Cardiac septum (tissue), 1 donor: ENCODE measurements at regions not wholly inside any gene's neighbourhood (a gene's known extent, or its start where the extent isn't known, plus 50 kb on each side); places are given as distances from the start of the nearest gene placed in this dataset.

Experiments
- DNase-seq: peaks from one replicate; pipeline ENCODE4 v3.0.0-alpha.2; 2020; ENCODE audit warnings: low spot score
- intact Hi-C: fragments of 100-400 bp; cut with DNase I; formaldehyde crosslinking; loops from one replicate; pipeline ENCODE4 v1.14.0; 2022
- donor health status: DM: no; HTN: no; CAD: no.

GRCh38 chr4:133623847-133624246 is 474.8 kb downstream of the PCDH10 start:
- no peak for DNase-seq
- intact Hi-C loops, result no loop called here

DNA sequence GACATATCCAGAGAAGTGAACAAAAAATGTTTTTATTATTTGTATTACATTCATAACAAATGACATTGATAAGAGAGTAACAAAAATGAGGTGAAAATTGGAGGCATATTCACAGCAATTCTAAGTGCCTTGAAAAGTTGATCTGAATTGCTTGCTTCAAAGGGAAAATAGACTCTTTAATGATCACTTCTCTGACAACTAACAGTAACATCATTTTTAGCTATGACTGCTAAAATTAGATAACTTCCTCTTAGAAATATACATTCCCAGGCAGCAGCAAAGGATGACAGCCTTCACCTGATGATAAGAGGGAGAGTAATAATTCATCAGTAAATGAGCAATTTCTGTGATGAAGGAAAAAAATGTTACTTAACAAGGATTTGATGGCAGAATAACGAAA is 472.5 kb downstream of the PCDH10 start:
- intact Hi-C loops, result no loop called here
- DNase-seq, result no peak

DNA sequence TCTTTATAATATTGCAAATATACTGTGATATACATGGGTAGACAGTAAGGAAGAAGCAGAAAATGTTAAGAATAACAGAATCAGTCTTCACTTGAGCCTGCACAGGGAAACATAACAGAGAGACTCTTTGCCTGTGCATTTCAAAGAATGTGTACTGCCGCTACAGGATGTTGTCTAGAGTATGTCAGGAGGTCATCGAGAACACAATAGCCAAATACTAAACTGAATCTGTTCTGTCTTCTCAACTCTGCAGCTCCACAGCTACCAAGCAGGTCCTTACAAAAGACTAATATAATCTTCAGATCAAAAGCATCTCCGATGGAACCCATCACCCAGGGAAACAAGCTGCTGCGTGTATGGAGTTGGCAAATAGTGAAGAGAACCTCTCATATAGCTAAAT is 471.5 kb downstream of the PCDH10 start:
- intact Hi-C loops, result no loop called here

GRCh38 chr4:133618963-133619362 is 469.9 kb downstream of the PCDH10 start:
- DNase-seq, result no peak
- intact Hi-C loops, result no loop called here

More for the DNA sequence above, 471.5 kb downstream of the PCDH10 start:
- DNase-seq, result no peak

GRCh38 chr4:133600008-133600407 is 450.9 kb downstream of the PCDH10 start:
- DNase-seq, result no peak
- intact Hi-C loops, result no loop called here

- DNase-seq, result no peak
- intact Hi-C loops, result no loop called here
Observed at GRCh38 chr4:133598779-133599178, 449.7 kb downstream of the PCDH10 start.

- intact Hi-C loops, result no loop called here
- DNase-seq, result no peak
Observed at GRCh38 chr4:133597251-133597650, 448.2 kb downstream of the PCDH10 start.

DNA sequence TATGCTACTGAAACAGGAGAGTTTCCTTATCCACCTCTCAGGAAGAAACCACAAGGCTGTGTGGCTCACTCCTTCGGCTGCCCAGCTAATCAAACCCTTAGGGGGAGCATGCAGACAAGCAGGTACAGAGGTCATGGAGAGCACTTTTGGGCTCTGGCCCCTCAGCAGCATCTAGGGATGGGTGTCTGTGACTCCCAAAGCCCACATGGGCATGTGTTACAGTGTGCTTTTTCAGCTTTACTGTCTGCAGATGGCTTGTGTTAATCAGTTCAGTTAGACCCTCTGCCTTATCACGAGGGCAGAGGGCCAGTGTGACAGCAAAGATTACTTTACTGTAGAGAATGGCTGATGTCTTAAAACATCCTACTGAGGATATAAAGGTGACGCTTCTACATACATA is 447.4 kb downstream of the PCDH10 start:
- DNase-seq, result no peak
- intact Hi-C loops, result no loop called here

DNA sequence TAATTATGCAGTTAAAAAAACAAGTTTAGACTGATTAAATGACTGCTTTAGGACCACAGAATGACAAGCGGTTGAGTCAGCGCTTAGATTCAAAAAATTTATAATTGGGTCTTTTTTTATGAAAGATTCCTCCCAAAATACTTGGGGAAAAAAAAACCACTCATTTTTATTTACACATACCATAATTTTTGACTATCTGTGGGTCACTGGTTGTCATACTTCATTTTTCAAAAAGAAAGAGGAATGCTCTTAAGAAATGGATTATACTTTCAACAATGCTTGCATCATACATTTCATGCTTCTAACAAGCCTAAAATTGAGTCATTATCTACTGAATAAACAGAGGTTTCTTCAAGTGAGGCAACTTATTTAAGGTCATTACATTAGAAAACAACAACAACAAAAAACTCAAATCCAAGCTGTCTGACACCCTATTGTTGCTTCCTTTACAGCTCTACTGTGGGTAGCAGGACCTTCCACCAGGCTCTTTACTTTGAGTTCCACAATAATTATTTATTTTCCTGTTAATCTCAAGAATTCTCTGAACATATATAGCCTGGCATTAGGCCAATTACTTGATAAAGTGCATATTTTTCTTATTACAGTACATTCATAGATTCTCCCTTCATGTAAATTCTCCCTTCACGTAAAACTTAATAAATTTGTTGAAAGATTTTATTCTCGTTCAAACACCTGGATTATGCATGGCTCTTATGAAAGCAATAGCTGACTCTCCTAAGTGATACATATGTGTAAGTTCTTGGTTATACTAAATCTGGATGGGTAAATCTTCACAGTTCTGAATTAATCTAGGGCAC is 445.5 kb downstream of the PCDH10 start:
- intact Hi-C loops, result no loop called here
- DNase-seq, result no peak

DNA sequence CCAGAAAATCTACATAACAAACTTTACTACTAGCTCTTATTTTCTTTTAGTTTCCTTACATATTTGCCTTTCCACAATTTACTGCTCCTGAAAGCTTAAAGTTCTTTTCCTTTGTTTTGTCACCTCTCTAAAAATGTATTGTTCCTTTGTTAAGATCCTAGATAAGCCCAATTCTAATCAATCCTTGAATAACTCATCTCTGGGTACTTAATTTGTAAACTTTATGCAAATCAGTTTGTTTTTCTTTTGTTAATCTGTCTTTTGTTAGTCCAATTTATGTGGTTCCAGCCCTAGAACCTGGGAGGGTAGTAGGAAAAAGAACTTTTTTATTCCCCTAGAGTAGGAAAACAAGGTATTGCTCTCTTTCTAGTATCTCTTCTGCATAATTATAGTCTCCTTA is 444.7 kb downstream of the PCDH10 start:
- intact Hi-C loops, result no loop called here
- no peak for DNase-seq

GRCh38 chr4:133592591-133592990 is 443.5 kb downstream of the PCDH10 start:
- intact Hi-C loops, result no loop called here
- DNase-seq, result no peak

DNA sequence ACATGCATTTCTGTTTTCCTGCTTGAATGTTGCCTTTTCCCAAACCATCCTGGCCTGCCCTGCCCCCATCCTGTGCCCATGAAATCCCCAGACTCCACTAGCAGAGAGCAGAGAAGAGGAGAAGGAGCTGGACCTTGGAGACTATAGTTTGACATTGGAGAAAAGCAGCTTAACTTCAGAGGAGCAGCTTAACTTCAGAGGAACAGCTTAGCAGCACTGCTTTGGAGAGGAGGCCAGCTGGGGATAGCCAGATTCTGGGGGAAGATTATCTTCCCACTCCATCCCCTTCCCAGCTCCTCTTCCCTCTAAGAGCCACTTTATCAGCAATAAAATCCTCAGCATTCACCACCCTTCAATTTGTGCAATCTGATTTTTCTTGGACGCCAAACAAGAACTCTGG is 443.0 kb downstream of the PCDH10 start:
- DNase-seq, result no peak
- intact Hi-C loops, result no loop called here

DNA sequence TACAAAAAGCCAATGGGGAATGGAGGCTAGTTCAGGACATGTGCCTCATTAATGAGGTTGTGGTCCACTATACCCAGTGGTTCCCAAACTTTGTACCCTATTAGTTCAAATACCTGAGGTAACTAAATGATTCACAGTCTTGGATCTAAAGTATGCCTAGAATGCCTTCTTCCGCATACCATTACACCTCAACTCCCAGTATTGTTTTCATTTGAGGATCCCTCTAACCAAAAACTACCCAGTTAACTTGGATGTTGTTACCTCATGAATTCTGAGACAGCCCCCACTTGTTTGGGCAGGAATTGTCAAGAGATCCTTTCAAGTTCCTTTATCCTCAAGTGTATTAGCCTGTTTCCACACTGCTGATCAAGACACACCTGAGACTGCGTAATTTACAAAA is 439.2 kb downstream of the PCDH10 start:
- DNase-seq, result no peak
- intact Hi-C loops, result no loop called here

DNA sequence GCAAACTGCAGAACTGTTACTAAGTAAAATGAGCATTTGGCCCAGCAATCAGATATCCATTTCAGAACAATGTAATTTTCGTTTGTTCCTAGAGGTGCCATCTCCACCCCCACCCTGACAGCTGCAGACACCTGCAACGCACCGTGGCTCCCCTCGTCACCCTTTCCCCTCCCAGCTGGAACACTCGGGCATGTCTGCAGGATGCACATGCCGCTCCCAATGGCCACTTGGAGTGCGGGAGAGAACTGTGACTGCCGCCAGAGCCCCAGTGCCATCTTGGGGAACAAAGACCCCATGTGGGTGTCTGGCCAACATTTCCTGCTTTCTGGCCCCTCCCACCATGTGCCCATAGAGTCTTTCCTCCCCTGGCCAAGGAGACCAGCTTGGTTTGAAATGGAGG is 436.2 kb downstream of the PCDH10 start:
- intact Hi-C loops, result no loop called here
- no peak for DNase-seq

GRCh38 chr4:133584714-133585113 is 435.6 kb downstream of the PCDH10 start:
- DNase-seq, result no peak
- intact Hi-C loops, result no loop called here

- DNase-seq, result no peak
- intact Hi-C loops, result no loop called here
Observed at GRCh38 chr4:133581996-133582619, 433.0 kb downstream of the PCDH10 start.

DNA sequence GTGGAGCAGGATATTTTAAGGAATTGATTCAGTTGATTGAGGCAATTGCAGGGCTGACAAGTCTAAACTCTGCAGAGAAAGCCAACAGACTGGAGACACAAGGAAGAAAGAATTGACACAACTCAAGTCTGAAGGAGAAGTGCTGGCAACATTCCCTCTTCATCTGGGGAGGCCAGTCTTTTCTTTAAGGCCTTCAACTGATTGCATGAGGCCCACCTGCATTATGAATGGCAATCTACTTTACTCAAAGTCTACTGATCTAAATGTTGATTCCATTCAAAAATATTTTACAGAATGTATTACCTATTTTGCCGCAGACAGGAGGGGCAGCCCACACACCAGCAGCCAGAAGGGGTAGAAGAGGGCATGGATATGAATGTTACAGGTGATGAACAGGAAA is 425.2 kb downstream of the PCDH10 start:
- no peak for DNase-seq
- intact Hi-C loops, result no loop called here

GRCh38 chr4:133565379-133565778 is 416.3 kb downstream of the PCDH10 start:
- no peak for DNase-seq
- intact Hi-C loops, result no loop called here

DNA sequence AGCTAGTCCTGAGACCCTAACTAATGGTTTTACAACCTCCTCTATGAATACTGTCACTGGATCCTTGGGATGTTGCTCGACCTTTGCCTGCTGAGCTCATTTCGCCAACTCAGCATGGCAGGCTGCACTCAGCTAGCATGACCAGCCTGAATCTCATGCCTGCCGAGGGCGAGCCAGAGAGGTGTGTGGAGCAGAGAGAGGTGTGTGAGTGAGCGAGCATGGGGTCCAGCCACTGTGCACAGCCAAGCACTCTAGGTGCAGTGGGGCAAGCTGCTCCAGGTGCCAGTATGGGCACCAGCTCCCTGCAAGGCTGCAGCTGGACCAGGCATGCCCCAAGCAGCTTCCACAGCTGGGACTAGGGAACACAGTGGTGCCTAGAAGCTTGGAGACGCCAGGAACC is 410.9 kb downstream of the PCDH10 start:
- no peak for DNase-seq
- intact Hi-C loops, result no loop called here

- DNase-seq, result no peak
- intact Hi-C loops, result no loop called here
Observed at GRCh38 chr4:133555671-133556070, 406.6 kb downstream of the PCDH10 start.

GRCh38 chr4:133550436-133550835 is 401.3 kb downstream of the PCDH10 start:
- intact Hi-C loops, result no loop called here

More at GRCh38 chr4:133550436-133550835, 401.3 kb downstream of the PCDH10 start:
- DNase-seq, result no peak
